Heart left ventricle (tissue), 16 donors: ENCODE measurements at regions not wholly inside any gene's neighbourhood (a gene's known extent, or its start where the extent isn't known, plus 50 kb on each side); places are given as distances from the start of the nearest gene placed in this dataset.

ENCODE experiments used
- ATAC-seq, 4 donors: fragments of 200-7000 bp; cut with Tn5 transposase; one replicate each; pipeline ENCODE4 v1.9.1; 2020 to 2022; ENCODE audit warnings: moderate library complexity in 4 of 4, mild to moderate bottlenecking in 3 of 4, moderate number of reproducible peaks in 1 of 4
- DNase-seq, 5 donors: peaks; one replicate each; pipeline ENCODE4 v3.0.0-alpha.2; 2020
- H3K27ac ChIP-seq, 12 donors: fragments of 200-600 bp; sonication (generic) in 4 of 12; one replicate each; pipeline versions ENCODE4 v1.5.0 to v1.8.0; 2016 to 2022; ENCODE audit warnings: mild to moderate bottlenecking in 2 of 12
- H3K27me3 ChIP-seq, 9 donors: fragments of 200-600 bp; sonication (generic) in 2 of 9; one replicate each; pipeline versions ENCODE4 v1.5.1 to v1.8.0; 2016 to 2022; ENCODE audit warnings: mild to moderate bottlenecking in 3 of 9
- H3K36me3 ChIP-seq, 9 donors: fragments of 200-600 bp; sonication (generic) in 2 of 9; one replicate each; pipeline versions ENCODE4 v1.5.0 to v1.8.0; 2018 to 2022; ENCODE audit warnings: mild to moderate bottlenecking in 2 of 9
- H3K4me1 ChIP-seq, 12 donors: fragments of 200-600 bp; sonication (generic) in 4 of 12; one replicate each; pipeline versions ENCODE4 v1.5.0 to v1.8.0; 2016 to 2022; ENCODE audit warnings: mild to moderate bottlenecking in 3 of 12
- H3K4me3 ChIP-seq, 12 donors: fragments of 200-600 bp; sonication (generic) in 4 of 12; one replicate each; pipeline versions ENCODE4 v1.5.0 to v1.8.0; 2017 to 2022; ENCODE audit warnings: mild to moderate bottlenecking in 9 of 12, moderate library complexity in 4 of 12
- H3K9me3 ChIP-seq, 12 donors: fragments of 200-600 bp; sonication (generic) in 4 of 12; one replicate each; pipeline versions ENCODE4 v1.5.0 to v1.8.0; 2016 to 2022; ENCODE audit warnings: mild to moderate bottlenecking in 1 of 12
- CTCF ChIP-seq, 12 donors: fragments of 200-600 bp; sonication (generic) in 4 of 12; IDR thresholded peaks; one replicate each; pipeline versions ENCODE4 v1.5.0 to v1.8.0; 2018 to 2022; ENCODE audit warnings: antibody characterized with exemption in 12 of 12, mild to moderate bottlenecking in 5 of 12
- POLR2A ChIP-seq, 2 donors: fragments of 450-650 bp; IDR thresholded peaks; one replicate each; pipeline ENCODE4 v1.6.1; 2017; ENCODE audit warnings: antibody characterized with exemption in 2 of 2, mild to moderate bottlenecking in 2 of 2, moderate library complexity in 2 of 2
- WGBS, 4 donors: extraction: QIAGEN DNeasy Blood & Tissue Kit in 2 of 4; methylation state at CpG; one replicate each; pipeline versions ENCODE4 v1.1.5 to v1.1.7; 2013 to 2018; 5-methylcytosine and 5-hydroxymethylcytosine counted together
- intact Hi-C, 10 donors: fragments of 100-400 bp; cut with DNase I; formaldehyde crosslinking; loops; one replicate each; pipeline versions ENCODE4 v1.11.1 to v1.14.2; 2022
- donor health status: ischemic (EF 13 %, LVEDD 7.1; RV severe dilation, severe dysfunction).
- donor health status: healthy with polysubstance abuse.
- donor health status: DM: no; HTN: yes; CAD: no.
- donor health status: DM: no; HTN: no; CAD: no.
- donor health status: ischemic (EF 25% LVEDD 6.9; RV normal size, moderate dysfunction).
- donor health status: ischemic (EF 25% LVEDD 5.7; RV mildly dilated, moderate dysfunction).
- donor health status: healthy.
- donor health status: DM: yes; HTN: yes; CAD: no.
- donor health status: ischemic (EF 35%, LVEDD 5.7; RV mildly dilated, moderate dysfunction).
- donor health status: nonischemic (EF 11% LVEDD 7.7; RV severe dilation, severe dysfunction).
- donor health status: DM: yes; HTN: yes; CAD: no.
- donor health status: PGD.
- donor health status: ischemic (EF 29% LVEDD 5.4; RV normal size, mild dysfunction).
- donor health status: nonischemic (EF 23%, LVEDD 6.1; RV moderate dilation, normal function).

GRCh38 chr10:57169597-57169996 lies 808.5 kb upstream of the ZWINT start:
- no peaks in the 10 kb centered on the region for H3K36me3 ChIP-seq
- no peak overlapping the region for H3K27ac ChIP-seq
- no peaks in the 10 kb centered on the region for H3K27me3 ChIP-seq
- WGBS, 4 donors = 0% methylated on average over 1 of the region's 1 CpG
- H3K4me1 ChIP-seq = no peaks in the 10 kb centered on the region
- TF ChIP-seq CTCF (IDR thresholded peaks at IDR 0.05) (no peak), POLR2A (IDR thresholded peaks at IDR 0.05) (no peak)
- ATAC-seq (no peak), DNase-seq (no peak)
- H3K9me3 ChIP-seq = peaks cover 0 to 3% (median 0%) of the 10 kb centered on the region in 12 donors
- intact Hi-C loops = no loop called here
- H3K4me3 ChIP-seq = no peak overlapping the region

GRCh38 chr10:57168611-57169240 lies 807.7 kb upstream of the ZWINT start:
- H3K4me3 ChIP-seq = no peak overlapping the region
- WGBS, 4 donors = 60 to 68% (median 63%) methylated on average over 4 of the region's 4 CpGs

GRCh38 chr10:57165671-57166070 lies 804.6 kb upstream of the ZWINT start:
- ATAC-seq (no peak), DNase-seq (no peak)
- Histone ChIP-seq H3K27me3 (no peaks in the 10 kb centered on the region), H3K27ac (no peak overlapping the region), H3K9me3 (no peaks in the 10 kb centered on the region), H3K4me3 (no peak overlapping the region), H3K4me1 (no peaks in the 10 kb centered on the region), H3K36me3 (no peaks in the 10 kb centered on the region)
- no peak for TF ChIP-seq POLR2A (IDR thresholded peaks at IDR 0.05)
- no peak for TF ChIP-seq CTCF (IDR thresholded peaks at IDR 0.05)
- intact Hi-C loops = loop anchor here in 1 of 10 donors (1.0 kb wide), 1 partner anchor 9 kb away; no protein-coding TSS in a partner anchor
- 83 to 93% (median 88%) methylated on average over 2 of the region's 2 CpGs for WGBS, 4 donors

More at GRCh38 chr10:57168611-57169240, 807.7 kb upstream of the ZWINT start:
- Histone ChIP-seq H3K27me3 (no peaks in the 10 kb centered on the region), H3K4me1 (no peaks in the 10 kb centered on the region), H3K9me3 (no peaks in the 10 kb centered on the region), H3K36me3 (no peaks in the 10 kb centered on the region), H3K27ac (no peak overlapping the region)
- ATAC-seq (no peak), DNase-seq (no peak)
- no peak for TF ChIP-seq CTCF (IDR thresholded peaks at IDR 0.05)
- TF ChIP-seq POLR2A (IDR thresholded peaks at IDR 0.05) = no peak
- intact Hi-C loops = no loop called here

- Histone ChIP-seq H3K27me3 (no peaks in the 10 kb centered on the region), H3K27ac (no peak overlapping the region), H3K4me3 (no peak overlapping the region), H3K36me3 (no peaks in the 10 kb centered on the region), H3K4me1 (no peaks in the 10 kb centered on the region), H3K9me3 (no peaks in the 10 kb centered on the region)
- DNase-seq (no peak), ATAC-seq (no peak)
- 71 to 82% (median 77%) methylated on average over 4 of the region's 4 CpGs for WGBS, 4 donors
- no peak for TF ChIP-seq POLR2A (IDR thresholded peaks at IDR 0.05)
- no peak for TF ChIP-seq CTCF (IDR thresholded peaks at IDR 0.05)
- intact Hi-C loops = no loop called here
Measured at GRCh38 chr10:57162231-57162630, 801.2 kb upstream of the ZWINT start.
